C4-2B (cell line): ENCODE measurements at regions not wholly inside any gene's neighbourhood (a gene's known extent, or its start where the extent isn't known, plus 50 kb on each side); places are given as distances from the start of the nearest gene placed in this dataset.
"Not testable (repeated sequence)": the region's sequence is repeated elsewhere in the genome, so short reads cannot be mapped to it uniquely, and the experiment has no call there.

ENCODE experiments used
- H3K27ac ChIP-seq: fragments of 450-650 bp; 2 replicates; pipeline ENCODE4 v1.5.1; 2017
- CTCF ChIP-seq: fragments of 450-650 bp; conservative IDR thresholded peaks from 2 replicates; pipeline ENCODE4 v1.5.1; 2017; ENCODE audit warnings: mild to moderate bottlenecking
- ZFX ChIP-seq: fragments of 450-650 bp; IDR thresholded peaks from 2 replicates; pipeline ENCODE4 v1.6.1; 2017

- no peak for TF ChIP-seq ZFX
- no peak for TF ChIP-seq CTCF
Observed at GRCh38 chr6:78192057-78192456, 539.2 kb downstream of the MEI4 start.

GRCh38 chr6:78199044-78199443, 546.2 kb downstream of the MEI4 start:
- TF ChIP-seq CTCF (no peak), ZFX (no peak)
- no peak overlapping the region for H3K27ac ChIP-seq

More at GRCh38 chr6:78192057-78192456, 539.2 kb downstream of the MEI4 start:
- H3K27ac ChIP-seq, result no peak overlapping the region

GRCh38 chr6:78222226-78222625, 569.4 kb downstream of the MEI4 start:
- H3K27ac ChIP-seq, result no peak overlapping the region
- TF ChIP-seq CTCF (no peak), ZFX (no peak)

- TF ChIP-seq ZFX, result no peak
- no peak for TF ChIP-seq CTCF
- no peak overlapping the region for H3K27ac ChIP-seq
Observed at GRCh38 chr6:78231002-78231401, 578.2 kb downstream of the MEI4 start.

- TF ChIP-seq ZFX, result no peak
- H3K27ac ChIP-seq, result no peak overlapping the region
Observed at GRCh38 chr6:78243519-78243918, 590.7 kb downstream of the MEI4 start.

- no peak for TF ChIP-seq ZFX
- no peak for TF ChIP-seq CTCF
Observed at GRCh38 chr6:78251931-78252330, 599.1 kb downstream of the MEI4 start.

GRCh38 chr6:78253618-78254017, 600.8 kb downstream of the MEI4 start:
- no peak overlapping the region for H3K27ac ChIP-seq
- TF ChIP-seq CTCF (no peak), ZFX (no peak)

More at GRCh38 chr6:78251931-78252330, 599.1 kb downstream of the MEI4 start:
- no peak overlapping the region for H3K27ac ChIP-seq

- TF ChIP-seq CTCF, result no peak
- TF ChIP-seq ZFX, result no peak
- H3K27ac ChIP-seq, result no peak overlapping the region
Observed at GRCh38 chr6:78259935-78260334, 607.1 kb downstream of the MEI4 start.

GRCh38 chr6:78260427-78260826, 606.9 kb upstream of the IRAK1BP1 start:
- H3K27ac ChIP-seq, result not testable (repeated sequence)
